ENCODE measurements at regions not wholly inside any gene's neighbourhood (a gene's known extent, or its start where the extent isn't known, plus 50 kb on each side); places are given as distances from the start of the nearest gene placed in this dataset.

GRCh38 chr15:62462268-62462667 is 297.2 kb upstream of the C2CD4B start:
- in situ Hi-C loops (cut with HindIII; ENCODE audit: low sequenced_read_pairs) = no loop called here
- no peak for TF ChIP-seq CTCF (IDR thresholded peaks at IDR 0.05; ENCODE audit: low read depth, low read length)

GRCh38 chr15:62462721-62463120 is 297.6 kb upstream of the C2CD4B start:
- no peak for TF ChIP-seq CTCF (IDR thresholded peaks at IDR 0.05; ENCODE audit: low read depth, low read length)
- DNase-seq (ENCODE audit: low read depth, low spot score) = no peak
- no peak overlapping the region for H3K4me3 ChIP-seq (ENCODE audit: low read depth, low read length)
- in situ Hi-C loops (cut with HindIII; ENCODE audit: low sequenced_read_pairs) = no loop called here

More at GRCh38 chr15:62462268-62462667, 297.2 kb upstream of the C2CD4B start:
- no peak for DNase-seq (ENCODE audit: low read depth, low spot score)
- H3K4me3 ChIP-seq (ENCODE audit: low read depth, low read length) = no peak overlapping the region

GRCh38 chr15:62464705-62465104 is 299.6 kb upstream of the C2CD4B start:
- peak; percentile 20 for DNase-seq (ENCODE audit: low read depth, low spot score)
- in situ Hi-C loops (cut with HindIII; ENCODE audit: low sequenced_read_pairs) = no loop called here
- H3K4me3 ChIP-seq (ENCODE audit: low read depth, low read length) = no peak overlapping the region
- no peak for TF ChIP-seq CTCF (IDR thresholded peaks at IDR 0.05; ENCODE audit: low read depth, low read length)

GRCh38 chr15:62465173-62465572 is 300.1 kb upstream of the C2CD4B start:
- DNase-seq (ENCODE audit: low read depth, low spot score) = no peak
- in situ Hi-C loops (cut with HindIII; ENCODE audit: low sequenced_read_pairs) = no loop called here
- no peak overlapping the region for H3K4me3 ChIP-seq (ENCODE audit: low read depth, low read length)
- no peak for TF ChIP-seq CTCF (IDR thresholded peaks at IDR 0.05; ENCODE audit: low read depth, low read length)

- TF ChIP-seq CTCF (IDR thresholded peaks at IDR 0.05; ENCODE audit: low read depth, low read length) = no peak
- no peak overlapping the region for H3K4me3 ChIP-seq (ENCODE audit: low read depth, low read length)
- no peak for DNase-seq (ENCODE audit: low read depth, low spot score)
- in situ Hi-C loops (cut with HindIII; ENCODE audit: low sequenced_read_pairs) = no loop called here
Measured at GRCh38 chr15:62469478-62469873, 304.4 kb upstream of the C2CD4B start.

GRCh38 chr15:62469874-62470688 is 305.0 kb upstream of the C2CD4B start:
- in situ Hi-C loops (cut with HindIII; ENCODE audit: low sequenced_read_pairs) = no loop called here
- no peak for TF ChIP-seq CTCF (IDR thresholded peaks at IDR 0.05; ENCODE audit: low read depth, low read length)
- DNase-seq (ENCODE audit: low read depth, low spot score) = peak; percentile 86
- no peak overlapping the region for H3K4me3 ChIP-seq (ENCODE audit: low read depth, low read length)

All from astrocyte of the spinal cord (primary cell).